ENCODE measurements at regions not wholly inside any gene's neighbourhood (a gene's known extent, or its start where the extent isn't known, plus 50 kb on each side); places are given as distances from the start of the nearest gene placed in this dataset.
"Not testable (repeated sequence)": the region's sequence is repeated elsewhere in the genome, so short reads cannot be mapped to it uniquely, and the experiment has no call there.

GRCh38 chr14:105952222-105952621, 425.8 kb downstream of the TMEM121 start:
- Mint-ChIP-seq H3K36me3 (ENCODE audit: low read depth, unreplicated experiment) (no peaks in the 10 kb centered on the region), H3K27ac (ENCODE audit: unreplicated experiment) (no peak overlapping the region), H3K4me1 (ENCODE audit: low read depth, unreplicated experiment) (no peaks in the 10 kb centered on the region), H3K9me3 (ENCODE audit: unreplicated experiment) (peaks cover 12% of the 10 kb centered on the region), H3K27me3 (ENCODE audit: low read depth, unreplicated experiment) (no peaks in the 10 kb centered on the region), H3K4me3 (ENCODE audit: unreplicated experiment) (no peak overlapping the region)
- H3K4me1 ChIP-seq (ENCODE audit: insufficient read depth, low read length): no peaks in the 10 kb centered on the region
- no peak overlapping the region for H3K4me2 ChIP-seq (ENCODE audit: low read length)
- no peaks in the 10 kb centered on the region for H3K27me3 ChIP-seq (ENCODE audit: insufficient read depth, low read length)
- no peaks in the 10 kb centered on the region for H4K20me1 ChIP-seq (ENCODE audit: insufficient read depth, low read length)
- no peak for TF ChIP-seq EZH2 (IDR thresholded peaks at IDR 0.05; ENCODE audit: insufficient read depth, low read length)
- TF ChIP-seq, protein P1, sequence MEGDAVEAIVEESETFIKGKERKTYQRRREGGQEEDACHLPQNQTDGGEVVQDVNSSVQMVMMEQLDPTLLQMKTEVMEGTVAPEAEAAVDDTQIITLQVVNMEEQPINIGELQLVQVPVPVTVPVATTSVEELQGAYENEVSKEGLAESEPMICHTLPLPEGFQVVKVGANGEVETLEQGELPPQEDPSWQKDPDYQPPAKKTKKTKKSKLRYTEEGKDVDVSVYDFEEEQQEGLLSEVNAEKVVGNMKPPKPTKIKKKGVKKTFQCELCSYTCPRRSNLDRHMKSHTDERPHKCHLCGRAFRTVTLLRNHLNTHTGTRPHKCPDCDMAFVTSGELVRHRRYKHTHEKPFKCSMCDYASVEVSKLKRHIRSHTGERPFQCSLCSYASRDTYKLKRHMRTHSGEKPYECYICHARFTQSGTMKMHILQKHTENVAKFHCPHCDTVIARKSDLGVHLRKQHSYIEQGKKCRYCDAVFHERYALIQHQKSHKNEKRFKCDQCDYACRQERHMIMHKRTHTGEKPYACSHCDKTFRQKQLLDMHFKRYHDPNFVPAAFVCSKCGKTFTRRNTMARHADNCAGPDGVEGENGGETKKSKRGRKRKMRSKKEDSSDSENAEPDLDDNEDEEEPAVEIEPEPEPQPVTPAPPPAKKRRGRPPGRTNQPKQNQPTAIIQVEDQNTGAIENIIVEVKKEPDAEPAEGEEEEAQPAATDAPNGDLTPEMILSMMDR (IDR thresholded peaks at IDR 0.05; ENCODE audit: insufficient read depth, low read depth, low read length): no peak
- FAIRE-seq: no peak
- peaks cover 6% of the 10 kb centered on the region for H3K9me3 ChIP-seq (ENCODE audit: insufficient read depth, low read depth, low read length)
- no peak overlapping the region for H3K9ac ChIP-seq (ENCODE audit: low read length)
- H2AFZ ChIP-seq (ENCODE audit: low read depth, low read length): no peak overlapping the region
- H3K4me3 ChIP-seq (ENCODE audit: insufficient read depth, low read depth, low read length): no peak overlapping the region
- no peaks in the 10 kb centered on the region for H3K79me2 ChIP-seq (ENCODE audit: insufficient read depth, low read length)
- no peaks in the 10 kb centered on the region for H3K36me3 ChIP-seq (ENCODE audit: insufficient read depth, low read length)
- DNase-seq (ENCODE audit: low read depth): no peak
- no peak overlapping the region for H3K27ac ChIP-seq (ENCODE audit: low read depth, low read length)

DNA sequence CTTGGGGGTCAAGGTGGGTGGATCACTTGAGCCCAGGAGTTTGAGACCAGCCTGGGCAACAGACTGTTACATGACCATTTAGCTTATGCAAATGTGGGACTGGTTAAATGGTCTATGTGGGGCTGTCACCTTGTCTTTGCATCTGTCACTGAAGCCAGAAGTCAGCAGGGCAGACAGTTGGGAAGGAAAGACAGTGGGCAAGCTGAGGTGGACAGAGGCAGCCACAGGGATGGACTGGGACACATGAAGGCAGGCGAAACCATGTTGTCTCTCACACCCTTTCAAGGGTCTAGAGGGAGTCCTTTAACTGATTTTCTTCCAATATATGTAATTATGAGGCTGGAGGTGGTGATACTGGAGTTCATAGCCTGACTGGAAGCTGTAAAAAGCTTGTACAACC, 426.4 kb downstream of the TMEM121 start:
- Mint-ChIP-seq H3K27ac (ENCODE audit: unreplicated experiment) (no peak overlapping the region), H3K4me3 (ENCODE audit: unreplicated experiment) (no peak overlapping the region), H3K9me3 (ENCODE audit: unreplicated experiment) (peaks cover 14% of the 10 kb centered on the region), H3K27me3 (ENCODE audit: low read depth, unreplicated experiment) (no peaks in the 10 kb centered on the region), H3K36me3 (ENCODE audit: low read depth, unreplicated experiment) (no peaks in the 10 kb centered on the region), H3K4me1 (ENCODE audit: low read depth, unreplicated experiment) (no peaks in the 10 kb centered on the region)
- Histone ChIP-seq H3K27ac (ENCODE audit: low read depth, low read length) (no peak overlapping the region), H3K27me3 (ENCODE audit: insufficient read depth, low read length) (no peaks in the 10 kb centered on the region), H3K4me2 (ENCODE audit: low read length) (no peak overlapping the region), H3K79me2 (ENCODE audit: insufficient read depth, low read length) (no peaks in the 10 kb centered on the region), H2AFZ (ENCODE audit: low read depth, low read length) (no peak overlapping the region), H3K9me3 (ENCODE audit: insufficient read depth, low read depth, low read length) (peaks cover 3% of the 10 kb centered on the region), H3K36me3 (ENCODE audit: insufficient read depth, low read length) (no peaks in the 10 kb centered on the region), H3K4me1 (ENCODE audit: insufficient read depth, low read length) (no peaks in the 10 kb centered on the region), H3K9ac (ENCODE audit: low read length) (no peak overlapping the region), H3K4me3 (ENCODE audit: insufficient read depth, low read depth, low read length) (no peak overlapping the region), H4K20me1 (ENCODE audit: insufficient read depth, low read length) (no peaks in the 10 kb centered on the region)
- DNase-seq (ENCODE audit: low read depth) (no peak), FAIRE-seq (no peak)
- TF ChIP-seq EZH2 (IDR thresholded peaks at IDR 0.05; ENCODE audit: insufficient read depth, low read length): no peak
- TF ChIP-seq, protein P1 (IDR thresholded peaks at IDR 0.05; ENCODE audit: insufficient read depth, low read depth, low read length): no peak

DNA sequence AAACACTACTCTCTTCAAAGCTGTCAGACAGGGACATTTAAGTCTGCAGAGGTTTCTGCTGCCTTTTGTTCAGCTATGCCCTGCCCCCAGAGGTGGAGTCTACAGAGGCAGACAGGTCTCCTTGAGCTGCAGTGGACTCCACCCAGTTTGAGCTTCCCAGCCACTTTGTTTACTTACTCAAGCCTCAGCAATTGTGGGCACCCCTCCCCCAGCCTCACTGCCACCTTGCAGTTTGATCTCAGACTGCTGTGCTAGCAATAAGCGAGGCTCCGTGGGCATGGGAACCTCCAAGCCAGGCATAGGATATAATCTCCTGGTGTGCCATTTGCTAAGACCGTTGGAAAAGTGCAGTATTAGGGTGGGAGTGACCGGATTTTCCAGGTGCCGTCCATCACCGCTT, 435.2 kb downstream of the TMEM121 start:
- not testable (repeated sequence) for H3K36me3 ChIP-seq (ENCODE audit: insufficient read depth, low read length); H3K36me3 Mint-ChIP-seq (ENCODE audit: low read depth, unreplicated experiment); H3K4me3 ChIP-seq (ENCODE audit: insufficient read depth, low read depth, low read length); H3K4me3 Mint-ChIP-seq (ENCODE audit: unreplicated experiment); H3K9ac ChIP-seq (ENCODE audit: low read length); H3K4me1 ChIP-seq (ENCODE audit: insufficient read depth, low read length); H3K27me3 ChIP-seq (ENCODE audit: insufficient read depth, low read length); H3K4me2 ChIP-seq (ENCODE audit: low read length); H3K27ac ChIP-seq (ENCODE audit: low read depth, low read length); H4K20me1 ChIP-seq (ENCODE audit: insufficient read depth, low read length); H3K27me3 Mint-ChIP-seq (ENCODE audit: low read depth, unreplicated experiment); H3K27ac Mint-ChIP-seq (ENCODE audit: unreplicated experiment); H3K79me2 ChIP-seq (ENCODE audit: insufficient read depth, low read length); H3K9me3 ChIP-seq (ENCODE audit: insufficient read depth, low read depth, low read length); H2AFZ ChIP-seq (ENCODE audit: low read depth, low read length); FAIRE-seq; DNase-seq (ENCODE audit: low read depth); H3K4me1 Mint-ChIP-seq (ENCODE audit: low read depth, unreplicated experiment)
- H3K9me3 Mint-ChIP-seq (ENCODE audit: unreplicated experiment): peaks cover 19% of the 10 kb centered on the region
